Mesenchymal stem cell (in vitro differentiated cells and primary cell): ENCODE measurements at regions not wholly inside any gene's neighbourhood (a gene's known extent, or its start where the extent isn't known, plus 50 kb on each side); places are given as distances from the start of the nearest gene placed in this dataset.

Source experiments
- DNase-seq: peaks from one replicate; pipeline ENCODE4 v3.0.0-alpha.2; 2013
- H2AFZ ChIP-seq: one replicate; pipeline ENCODE4 v1.6.1; 2013; ENCODE audit warnings: low read depth, mild to moderate bottlenecking, control low read depth, inconsistent platforms, low read length, moderate library complexity
- H2AK5ac ChIP-seq: 2 replicates; pipeline ENCODE4 v1.6.1; 2013; ENCODE audit warnings: low read length, moderate library complexity, mild to moderate bottlenecking, inconsistent platforms; ENCODE audit not compliant: severe bottlenecking
- H2BK120ac ChIP-seq: one replicate; pipeline ENCODE4 v1.6.1; 2013; ENCODE audit warnings: low read depth, mild to moderate bottlenecking, inconsistent platforms, low read length, moderate library complexity
- H2BK12ac ChIP-seq, 2 experiments: one replicate each; pipeline ENCODE4 v1.6.1; 2013; ENCODE audit warnings: inconsistent platforms in 2 of 2, low read length in 2 of 2, mild to moderate bottlenecking in 2 of 2, moderate library complexity in 2 of 2, control low read depth in 1 of 2
- H2BK15ac ChIP-seq: one replicate; pipeline ENCODE4 v1.6.1; 2013; ENCODE audit warnings: mild to moderate bottlenecking, low read depth, inconsistent platforms; ENCODE audit not compliant: poor library complexity, severe bottlenecking
- H2BK5ac ChIP-seq: 2 replicates; pipeline ENCODE4 v1.6.1; 2013; ENCODE audit warnings: low read depth, mild to moderate bottlenecking, low read length, control low read depth, inconsistent platforms; ENCODE audit not compliant: poor library complexity, severe bottlenecking
- H3K14ac ChIP-seq, 2 experiments: one replicate each; pipeline ENCODE4 v1.6.1; 2013; ENCODE audit warnings: inconsistent platforms in 2 of 2, low read length in 2 of 2, control low read depth in 1 of 2, mild to moderate bottlenecking in 1 of 2, moderate library complexity in 1 of 2
- H3K18ac ChIP-seq, 2 experiments: one replicate each; pipeline ENCODE4 v1.6.1; 2013; ENCODE audit warnings: inconsistent platforms in 2 of 2, low read length in 2 of 2, control low read depth in 1 of 2, low read depth in 1 of 2, mild to moderate bottlenecking in 1 of 2
- H3K23ac ChIP-seq, 2 experiments: one replicate each; pipeline ENCODE4 v1.6.1; 2013; ENCODE audit warnings: inconsistent platforms in 2 of 2, low read length in 2 of 2, mild to moderate bottlenecking in 2 of 2, moderate library complexity in 2 of 2, control low read depth in 1 of 2
- H3K27ac ChIP-seq: 2 replicates; pipeline ENCODE4 v1.5.1; 2013; ENCODE audit warnings: mild to moderate bottlenecking, moderate library complexity, low read length, control low read depth, inconsistent platforms; ENCODE audit not compliant: poor library complexity, severe bottlenecking
- H3K27me3 ChIP-seq, 2 experiments: 2 replicates each; pipeline versions ENCODE4 v1.6.1 to v1.7.0; 2013; ENCODE audit warnings: low read length in 2 of 2, mild to moderate bottlenecking in 2 of 2, moderate library complexity in 2 of 2, control low read depth in 1 of 2, inconsistent platforms in 1 of 2; ENCODE audit not compliant: control insufficient read depth in 1 of 2, insufficient read depth in 1 of 2
- H3K36me3 ChIP-seq, 2 experiments: 2 replicates each; pipeline versions ENCODE4 v1.6.1 to v1.7.0; 2013; ENCODE audit warnings: low read length in 2 of 2, control low read depth in 1 of 2, inconsistent platforms in 1 of 2, low read depth in 1 of 2, mild to moderate bottlenecking in 1 of 2; ENCODE audit not compliant: insufficient read depth in 2 of 2, control insufficient read depth in 1 of 2
- H3K4ac ChIP-seq, 2 experiments: one replicate each; pipeline ENCODE4 v1.6.1; 2013; ENCODE audit warnings: inconsistent platforms in 2 of 2, low read length in 2 of 2, mild to moderate bottlenecking in 2 of 2, moderate library complexity in 2 of 2, control low read depth in 1 of 2, low read depth in 1 of 2
- H3K4me1 ChIP-seq: 2 replicates; pipeline ENCODE4 v1.6.1; 2013; ENCODE audit warnings: low read depth, low read length, control low read depth; ENCODE audit not compliant: control insufficient read depth, insufficient read depth
- H3K4me2 ChIP-seq: 2 replicates; pipeline ENCODE4 v1.6.1; 2013; ENCODE audit warnings: low read length, mild to moderate bottlenecking, inconsistent platforms; ENCODE audit not compliant: poor library complexity, severe bottlenecking
- H3K4me3 ChIP-seq, 2 experiments: 2 replicates each; pipeline versions ENCODE4 v1.5.1 to v1.7.0; 2013; ENCODE audit warnings: low read length in 2 of 2, mild to moderate bottlenecking in 2 of 2, control low read depth in 1 of 2, low read depth in 1 of 2; ENCODE audit not compliant: insufficient read depth in 1 of 2
- H3K79me1 ChIP-seq: replicated peaks from 2 replicates; pipeline ENCODE4 v1.6.1; 2013; ENCODE audit warnings: mild to moderate bottlenecking, control low read depth, low read length, inconsistent platforms; ENCODE audit not compliant: poor library complexity, severe bottlenecking
- H3K9ac ChIP-seq: 2 replicates; pipeline ENCODE4 v1.7.0; 2013; ENCODE audit warnings: mild to moderate bottlenecking, low read length, moderate library complexity
- H3K9me3 ChIP-seq: 2 replicates; pipeline ENCODE4 v1.7.0; 2013; ENCODE audit warnings: mild to moderate bottlenecking, low read length; ENCODE audit not compliant: control insufficient read depth
- H4K8ac ChIP-seq: one replicate; pipeline ENCODE4 v1.6.1; 2013; ENCODE audit warnings: inconsistent platforms, mild to moderate bottlenecking, low read length, moderate library complexity
- H4K91ac ChIP-seq: one replicate; pipeline ENCODE4 v1.6.1; 2013; ENCODE audit warnings: mild to moderate bottlenecking, low read length, inconsistent platforms
- WGBS: methylation state at CpG from one replicate; pipeline ENCODE4 v1.1.7; 2013; ENCODE audit warnings: mixed read lengths; 5-methylcytosine and 5-hydroxymethylcytosine counted together

GRCh38 chr22:22410121-22410520 is 98.4 kb downstream of the ZNF280B start:
- Histone ChIP-seq H3K4ac (no peak overlapping the region), H2BK120ac (no peak overlapping the region), H2AK5ac (no peak overlapping the region), H3K23ac (no peak overlapping the region), H2BK12ac (no peak overlapping the region), H2AFZ (no peak overlapping the region), H2BK15ac (no peak overlapping the region), H4K91ac (no peak overlapping the region), H3K18ac (no peak overlapping the region), H3K4me2 (no peak overlapping the region), H3K27me3 (peaks cover 12 to 76% of the 10 kb centered on the region in 2 experiments), H3K4me1 (no peaks in the 10 kb centered on the region), H3K27ac (no peak overlapping the region), H2BK5ac (no peak overlapping the region), H3K79me1 (no peaks in the 10 kb centered on the region), H3K9ac (peak overlapping the region; percentile 29), H4K8ac (no peak overlapping the region), H3K14ac (peak overlapping the region in 1 of 2 experiments; percentile 65), H3K36me3 (no peaks in the 10 kb centered on the region), H3K4me3 (no peak overlapping the region), H3K9me3 (peaks cover 19% of the 10 kb centered on the region)
- WGBS, result 57% methylated on average over 5 of the region's 5 CpGs
- no peak for DNase-seq

- H2BK12ac ChIP-seq, result no peak overlapping the region
- H3K4me3 ChIP-seq, result no peak overlapping the region
- no peak overlapping the region for H3K23ac ChIP-seq
- DNase-seq, result no peak
- no peak overlapping the region for H2BK120ac ChIP-seq
- H3K4ac ChIP-seq, result no peak overlapping the region
- H4K8ac ChIP-seq, result no peak overlapping the region
- no peak overlapping the region for H3K18ac ChIP-seq
- H3K9me3 ChIP-seq, result peaks cover 19% of the 10 kb centered on the region
- 44% methylated on average over 3 of the region's 3 CpGs for WGBS
- H4K91ac ChIP-seq, result no peak overlapping the region
- no peak overlapping the region for H3K4me2 ChIP-seq
- H3K4me1 ChIP-seq, result no peaks in the 10 kb centered on the region
- peak overlapping the region; percentile 29 for H3K9ac ChIP-seq
- H2BK15ac ChIP-seq, result no peak overlapping the region
- no peak overlapping the region for H2BK5ac ChIP-seq
- H3K79me1 ChIP-seq, result no peaks in the 10 kb centered on the region
- no peak overlapping the region for H2AK5ac ChIP-seq
- H3K14ac ChIP-seq, result no peak overlapping the region
- H2AFZ ChIP-seq, result no peak overlapping the region
- H3K36me3 ChIP-seq, result no peaks in the 10 kb centered on the region
- H3K27ac ChIP-seq, result no peak overlapping the region
- H3K27me3 ChIP-seq, result peaks cover 12 to 76% of the 10 kb centered on the region in 2 experiments
These were observed 97.9 kb downstream of the ZNF280B start for GRCh38 chr22:22410677-22411076.

GRCh38 chr22:22414266-22414665 is 94.3 kb downstream of the ZNF280B start:
- WGBS, result 0% methylated on average over 1 of the region's 1 CpG
- no peak overlapping the region for H4K8ac ChIP-seq

GRCh38 chr22:22417495-22418162 is 90.9 kb downstream of the ZNF280B start:
- Histone ChIP-seq H2BK12ac (no peak overlapping the region), H3K4me2 (no peak overlapping the region), H4K91ac (no peak overlapping the region), H3K14ac (no peak overlapping the region), H3K27ac (no peak overlapping the region), H2AFZ (no peak overlapping the region), H3K23ac (no peak overlapping the region), H3K36me3 (no peaks in the 10 kb centered on the region), H2BK5ac (no peak overlapping the region), H3K4ac (no peak overlapping the region), H3K79me1 (no peaks in the 10 kb centered on the region), H4K8ac (no peak overlapping the region), H3K18ac (no peak overlapping the region), H3K27me3 (peaks cover 3 to 91% of the 10 kb centered on the region in 2 experiments), H3K9me3 (peaks cover 13% of the 10 kb centered on the region), H3K9ac (no peak overlapping the region), H3K4me1 (no peaks in the 10 kb centered on the region), H2BK120ac (no peak overlapping the region), H3K4me3 (no peak overlapping the region), H2BK15ac (no peak overlapping the region), H2AK5ac (no peak overlapping the region)
- 71% methylated on average over 4 of the region's 9 CpGs for WGBS
- no peak for DNase-seq

More at GRCh38 chr22:22414266-22414665, 94.3 kb downstream of the ZNF280B start:
- no peak overlapping the region for H2BK15ac ChIP-seq
- H3K18ac ChIP-seq, result no peak overlapping the region
- H2BK120ac ChIP-seq, result no peak overlapping the region
- no peak overlapping the region for H3K4me3 ChIP-seq
- no peak overlapping the region for H3K4me2 ChIP-seq
- H3K9me3 ChIP-seq, result peaks cover 19% of the 10 kb centered on the region
- H3K4ac ChIP-seq, result no peak overlapping the region
- no peak overlapping the region for H3K27ac ChIP-seq
- no peak overlapping the region for H2BK5ac ChIP-seq
- no peak overlapping the region for H4K91ac ChIP-seq
- no peak overlapping the region for H2BK12ac ChIP-seq
- no peak overlapping the region for H3K23ac ChIP-seq
- no peaks in the 10 kb centered on the region for H3K36me3 ChIP-seq
- H3K27me3 ChIP-seq, result peaks cover 3 to 76% of the 10 kb centered on the region in 2 experiments
- no peaks in the 10 kb centered on the region for H3K4me1 ChIP-seq
- H3K9ac ChIP-seq, result no peak overlapping the region
- H2AFZ ChIP-seq, result no peak overlapping the region
- no peak overlapping the region for H2AK5ac ChIP-seq
- DNase-seq, result no peak
- no peaks in the 10 kb centered on the region for H3K79me1 ChIP-seq
- H3K14ac ChIP-seq, result no peak overlapping the region
